ENCODE measurements at regions not wholly inside any gene's neighbourhood (a gene's known extent, or its start where the extent isn't known, plus 50 kb on each side); places are given as distances from the start of the nearest gene placed in this dataset.

GRCh38 chr3:124560666-124561215 lies 169.5 kb upstream of the UMPS start:
- POLR2A ChIA-PET (ENCODE audit: partially characterized antibody), result interaction anchor here (1.2 kb wide), 1 partner anchor 187 kb away, joined by 3 read pairs; no protein-coding TSS in a partner anchor
- WGBS, 2 experiments (ENCODE audit: extremely low coverage in 1 of 2, insufficient coverage in 1 of 2, insufficient read length in 1 of 2, insufficient replicate concordance in 2 of 2, low coverage in 1 of 2, low lambda C conversion rate in 2 of 2, missing lambda C conversion rate in 1 of 2), result 83% methylated on average over 2 of the region's 2 CpGs; no CpG with 5 or more reads in 1 of the 2 experiments
- no peaks in the 10 kb centered on the region for H3K79me1 ChIP-seq (ENCODE audit: low read depth, low read length)
- no peak for TF ChIP-seq FOSL1 (IDR thresholded peaks at IDR 0.05; ENCODE audit: insufficient read depth, low read depth, low read length)

More at GRCh38 chr3:124560666-124561215, 169.5 kb upstream of the UMPS start:
- DNase-seq (ENCODE audit: low read depth in 1 of 2, low spot score in 2 of 2) (no peak), FAIRE-seq (no peak)
- H3K36me3 ChIP-seq (ENCODE audit: control insufficient read depth in 2 of 4, insufficient read depth in 4 of 4, low read length in 3 of 4), result no peaks in the 10 kb centered on the region
- H3K27ac ChIP-seq (ENCODE audit: low read depth, low read length), result no peak overlapping the region
- no peak overlapping the region for H2BK15ac ChIP-seq (ENCODE audit: low read length)
- no peak overlapping the region for H3K4me3 ChIP-seq (ENCODE audit: extremely low read depth in 1 of 4, insufficient read depth in 2 of 4, low read depth in 3 of 4, low read length in 4 of 4)
- no peak overlapping the region for H4K91ac ChIP-seq (replicated peaks; ENCODE audit: insufficient read length, low read length)
- H4K5ac ChIP-seq (ENCODE audit: insufficient read length, low read depth, low read length), result no peak overlapping the region
- no peak overlapping the region for H2BK20ac ChIP-seq (ENCODE audit: low read length)
- H3K79me2 ChIP-seq (ENCODE audit: control insufficient read depth in 1 of 2, insufficient read depth in 2 of 2, low read length in 2 of 2), result no peaks in the 10 kb centered on the region
- no peak overlapping the region for H2BK120ac ChIP-seq (replicated peaks; ENCODE audit: low read depth, low read length)
- no peak overlapping the region for H3K4ac ChIP-seq (replicated peaks; ENCODE audit: insufficient read length, low read depth, low read length)
- no peak overlapping the region for H2BK12ac ChIP-seq (ENCODE audit: low read depth, low read length)
- H2AFZ ChIP-seq (ENCODE audit: low read length), result no peak overlapping the region
- no peak overlapping the region for H3K23ac ChIP-seq (ENCODE audit: insufficient read length)
- no peak overlapping the region for H2BK5ac ChIP-seq (ENCODE audit: low read depth, low read length)
- H3K14ac ChIP-seq (ENCODE audit: insufficient read length), result no peak overlapping the region
- H4K20me1 ChIP-seq (replicated peaks in 1 of 2; ENCODE audit: control insufficient read depth in 1 of 2, insufficient read depth in 2 of 2, low read length in 2 of 2), result no peaks in the 10 kb centered on the region
- no peaks in the 10 kb centered on the region for H3K23me2 ChIP-seq (ENCODE audit: low read depth, low read length)
- H3K4me1 ChIP-seq (replicated peaks in 1 of 4; ENCODE audit: control insufficient read depth in 3 of 4, insufficient read depth in 4 of 4, low read length in 3 of 4), result peaks cover 0 to 4% (median 2%) of the 10 kb centered on the region in 4 experiments; a peak in 5 of 7 replicates
- H3K4me2 ChIP-seq (ENCODE audit: insufficient read depth in 1 of 2, low read depth in 2 of 2, low read length in 2 of 2), result no peak overlapping the region
- no peak overlapping the region for H3K18ac ChIP-seq (ENCODE audit: extremely low read depth, low read length)
- H4K8ac ChIP-seq (ENCODE audit: extremely low read depth, insufficient read depth, low read length), result no peak overlapping the region
- no peak overlapping the region for H3K9ac ChIP-seq (replicated peaks in 1 of 4; ENCODE audit: extremely low read depth in 1 of 4, low read depth in 3 of 4, low read length in 3 of 4)
- CTCF ChIA-PET (ENCODE audit: partially characterized antibody), result interaction anchor here (0.5 to 5.4 kb wide), 44 partner anchors 9 to 578 kb away, joined by 3 to 73 read pairs (median 5); no protein-coding TSS in a partner anchor
- H3K27me3 ChIP-seq (replicated peaks in 1 of 4; ENCODE audit: control insufficient read depth in 3 of 4, extremely low read depth in 1 of 4, insufficient read depth in 3 of 4, low read length in 3 of 4), result peaks cover 0 to 2% (median 0%) of the 10 kb centered on the region in 4 experiments; a peak in 1 of 7 replicates
- H2AK5ac ChIP-seq (ENCODE audit: low read depth, low read length), result no peak overlapping the region
- H3K9me3 ChIP-seq (ENCODE audit: insufficient read depth in 2 of 2, low read depth in 1 of 2, low read length in 1 of 2), result no peaks in the 10 kb centered on the region
- no peak overlapping the region for H3K56ac ChIP-seq (replicated peaks; ENCODE audit: insufficient read length, low read depth, low read length)
